GM12865 (cell line): ENCODE measurements at regions not wholly inside any gene's neighbourhood (a gene's known extent, or its start where the extent isn't known, plus 50 kb on each side); places are given as distances from the start of the nearest gene placed in this dataset.
A peak's percentile ranks its signal among the peaks of the same experiment; 100 is the strongest.

Experiments used
- DNase-seq: peaks from one replicate; pipeline ENCODE4 v3.0.0; 2010; ENCODE audit warnings: low read depth
- H3K4me3 ChIP-seq: 2 replicates; pipeline ENCODE4 v1.5.1; 2011; ENCODE audit warnings: mild to moderate bottlenecking, low read depth, low read length, control low read depth
- CTCF ChIP-seq: IDR thresholded peaks from 2 replicates; pipeline ENCODE4 v1.5.1; 2011; ENCODE audit warnings: low read length, control low read depth, low read depth, inconsistent platforms; ENCODE audit not compliant: insufficient read depth; ENCODE audit errors: missing control alignments

- DNase-seq, result no peak
- TF ChIP-seq CTCF, result no peak
- no peak overlapping the region for H3K4me3 ChIP-seq
Measured at GRCh38 chrX:16464369-16464768, 185.6 kb upstream of the S100G start.

- TF ChIP-seq CTCF, result no peak
Measured at GRCh38 chrX:16465081-16465876, 184.7 kb upstream of the S100G start.

GRCh38 chrX:16466640-16467432 lies 183.1 kb upstream of the S100G start:
- no peak for TF ChIP-seq CTCF
- no peak overlapping the region for H3K4me3 ChIP-seq
- no peak for DNase-seq

More at GRCh38 chrX:16465081-16465876, 184.7 kb upstream of the S100G start:
- H3K4me3 ChIP-seq, result no peak overlapping the region
- DNase-seq, result no peak

- H3K4me3 ChIP-seq, result no peak overlapping the region
- peak; percentile 3 for TF ChIP-seq CTCF
- peak; percentile 3 for DNase-seq
Measured at GRCh38 chrX:16469870-16470269, 180.1 kb upstream of the S100G start.

GRCh38 chrX:16472345-16472744 lies 177.6 kb upstream of the S100G start:
- no peak for TF ChIP-seq CTCF
- no peak overlapping the region for H3K4me3 ChIP-seq
- no peak for DNase-seq

GRCh38 chrX:16474511-16474910 lies 175.4 kb upstream of the S100G start:
- H3K4me3 ChIP-seq, result no peak overlapping the region
- no peak for DNase-seq
- TF ChIP-seq CTCF, result no peak

GRCh38 chrX:16476009-16476408 lies 173.9 kb upstream of the S100G start:
- DNase-seq, result no peak
- TF ChIP-seq CTCF, result no peak
- H3K4me3 ChIP-seq, result no peak overlapping the region
